ENCODE measurements at regions not wholly inside any gene's neighbourhood (a gene's known extent, or its start where the extent isn't known, plus 50 kb on each side); places are given as distances from the start of the nearest gene placed in this dataset.

DNA sequence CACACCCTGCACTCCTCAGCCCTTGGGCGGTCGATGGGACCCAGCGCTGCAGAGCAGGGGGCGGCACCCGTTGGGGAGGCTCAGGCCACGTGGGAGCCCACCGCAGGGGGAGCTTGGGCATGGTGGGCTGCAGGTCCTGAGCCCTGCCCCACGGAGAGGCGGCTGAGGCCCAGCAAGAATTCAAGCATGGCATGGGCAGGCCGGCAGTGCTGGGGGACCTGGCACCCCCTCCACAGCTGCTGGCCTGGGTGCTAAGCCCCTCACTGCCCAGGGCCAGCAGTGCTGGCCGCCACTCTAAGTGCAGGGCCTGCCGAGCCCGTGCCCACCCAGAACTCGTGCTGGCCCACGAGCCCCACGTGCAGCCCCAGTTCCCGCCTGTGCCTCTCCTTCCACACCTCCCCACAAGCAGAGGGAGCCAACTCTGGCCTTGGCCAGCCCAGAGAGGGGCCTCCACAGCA is 555.0 kb upstream of the ADGRL4 start:
- TF ChIP-seq, protein P1, sequence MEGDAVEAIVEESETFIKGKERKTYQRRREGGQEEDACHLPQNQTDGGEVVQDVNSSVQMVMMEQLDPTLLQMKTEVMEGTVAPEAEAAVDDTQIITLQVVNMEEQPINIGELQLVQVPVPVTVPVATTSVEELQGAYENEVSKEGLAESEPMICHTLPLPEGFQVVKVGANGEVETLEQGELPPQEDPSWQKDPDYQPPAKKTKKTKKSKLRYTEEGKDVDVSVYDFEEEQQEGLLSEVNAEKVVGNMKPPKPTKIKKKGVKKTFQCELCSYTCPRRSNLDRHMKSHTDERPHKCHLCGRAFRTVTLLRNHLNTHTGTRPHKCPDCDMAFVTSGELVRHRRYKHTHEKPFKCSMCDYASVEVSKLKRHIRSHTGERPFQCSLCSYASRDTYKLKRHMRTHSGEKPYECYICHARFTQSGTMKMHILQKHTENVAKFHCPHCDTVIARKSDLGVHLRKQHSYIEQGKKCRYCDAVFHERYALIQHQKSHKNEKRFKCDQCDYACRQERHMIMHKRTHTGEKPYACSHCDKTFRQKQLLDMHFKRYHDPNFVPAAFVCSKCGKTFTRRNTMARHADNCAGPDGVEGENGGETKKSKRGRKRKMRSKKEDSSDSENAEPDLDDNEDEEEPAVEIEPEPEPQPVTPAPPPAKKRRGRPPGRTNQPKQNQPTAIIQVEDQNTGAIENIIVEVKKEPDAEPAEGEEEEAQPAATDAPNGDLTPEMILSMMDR (conservative IDR thresholded peaks at IDR 0.05; ENCODE audit: low read depth, low read length) = no peak
- no peak for TF ChIP-seq EZH2 (IDR thresholded peaks at IDR 0.05; ENCODE audit: borderline replicate concordance, low read depth, low read length, poor library complexity, severe bottlenecking)

Data from A673 (cell line).